SK-N-SH (cell line): ENCODE measurements at regions not wholly inside any gene's neighbourhood (a gene's known extent, or its start where the extent isn't known, plus 50 kb on each side); places are given as distances from the start of the nearest gene placed in this dataset.

Experiments used
- CTCF ChIA-PET: fragments of 300-600, 350-600 bp; formaldehyde crosslinking; extraction: SDS; loops from one replicate; lab custom pipeline; 2021; lab: Yijun Ruan, JAX
- POLR2A ChIA-PET: fragments of 350-600 bp; sonication (Branson Sonifier 250); formaldehyde crosslinking; extraction: SDS; loops from one replicate; lab custom pipeline; 2020; ENCODE audit warnings: antibody characterized with exemption, inconsistent platforms; lab: Yijun Ruan, JAX
- DNase-seq: peaks from one replicate; pipeline ENCODE4 v3.0.0; 2012
- H2AFZ ChIP-seq: fragments of 200-600 bp; sonication (generic); 2 replicates; pipeline ENCODE4 v1.8.1; 2016; ENCODE audit warnings: antibody characterized with exemption, mild to moderate bottlenecking, low read depth
- H3F3A ChIP-seq: fragments of 200-600 bp; sonication (generic); replicated peaks from 2 replicates; pipeline ENCODE3; 2016; ENCODE audit warnings: antibody characterized with exemption, mild to moderate bottlenecking; ENCODE audit not compliant: insufficient read depth
- H3K27ac ChIP-seq, 2 experiments: fragments of 200-500 bp in 1 of 2; fragments of 200-600 bp in 1 of 2; sonication (Bioruptor generic) in 1 of 2; sonication (generic), shearing (Covaris generic) in 1 of 2; 2 replicates each; pipeline versions ENCODE4 v1.5.1 to v1.6.1; 2014 to 2016; ENCODE audit warnings: low read depth in 2 of 2, inconsistent platforms in 1 of 2, low read length in 1 of 2, mild to moderate bottlenecking in 1 of 2, mixed read lengths in 1 of 2
- H3K27me3 ChIP-seq: fragments of 200-600 bp; sonication (generic), shearing (Covaris generic); 2 replicates; pipeline ENCODE4 v1.6.1; 2016; ENCODE audit warnings: mixed run types; ENCODE audit not compliant: insufficient read depth
- H3K36me3 ChIP-seq, 2 experiments: fragments of 200-500 bp in 1 of 2; fragments of 200-600 bp in 1 of 2; sonication (Bioruptor generic) in 1 of 2; sonication (generic) in 1 of 2; replicated peaks in 1 of 2; 2 replicates each; pipeline versions ENCODE3 to v1.5.1; 2014 to 2016; ENCODE audit warnings: low read length in 1 of 2, mild to moderate bottlenecking in 1 of 2; ENCODE audit not compliant: insufficient read depth in 2 of 2, control insufficient read depth in 1 of 2
- H3K4me1 ChIP-seq, 2 experiments: fragments of 200-500 bp in 1 of 2; fragments of 200-600 bp in 1 of 2; sonication (Bioruptor generic) in 1 of 2; sonication (generic), shearing (Covaris generic) in 1 of 2; 2 replicates each; pipeline versions ENCODE4 v1.5.1 to v1.6.1; 2014 to 2016; ENCODE audit warnings: low read depth in 1 of 2, low read length in 1 of 2, mixed run types in 1 of 2; ENCODE audit not compliant: insufficient read depth in 2 of 2, control insufficient read depth in 1 of 2
- H3K4me2 ChIP-seq: fragments of 200-600 bp; sonication (generic), shearing (Covaris generic); 2 replicates; pipeline ENCODE4 v1.6.1; 2017; ENCODE audit warnings: mixed run types
- H3K4me3 ChIP-seq, 2 experiments: fragments of 200-500 bp in 1 of 2; fragments of 200-600 bp in 1 of 2; sonication (Bioruptor generic) in 1 of 2; sonication (generic), shearing (Covaris generic) in 1 of 2; 2 replicates each; pipeline versions ENCODE4 v1.5.1 to v1.8.1; 2014 to 2016; ENCODE audit warnings: low read depth in 2 of 2, inconsistent platforms in 1 of 2, low read length in 1 of 2, mild to moderate bottlenecking in 1 of 2, mixed read lengths in 1 of 2, moderate library complexity in 1 of 2
- H3K79me2 ChIP-seq: fragments of 200-600 bp; sonication (generic); 2 replicates; pipeline ENCODE4 v1.8.1; 2017; ENCODE audit warnings: mild to moderate bottlenecking; ENCODE audit not compliant: insufficient read depth
- H3K9ac ChIP-seq: fragments of 200-600 bp; sonication (generic); 2 replicates; pipeline ENCODE4 v1.6.1; 2017; ENCODE audit warnings: mixed run types
- H3K9me2 ChIP-seq: fragments of 200-600 bp; sonication (generic); 2 replicates; pipeline ENCODE4 v1.6.1; 2017; ENCODE audit warnings: mixed run types
- H3K9me3 ChIP-seq: fragments of 200-600 bp; sonication (generic); 2 replicates; pipeline ENCODE4 v1.6.1; 2017; ENCODE audit warnings: mixed run types, mild to moderate bottlenecking, moderate library complexity
- H4K20me1 ChIP-seq: fragments of 200-600 bp; sonication (generic); 2 replicates; pipeline ENCODE4 v1.6.1; 2017; ENCODE audit warnings: mild to moderate bottlenecking, mixed run types; ENCODE audit not compliant: insufficient read depth
- CTCF ChIP-seq: fragments of 200-600 bp; sonication (generic); IDR thresholded peaks from 2 replicates; pipeline ENCODE4 v1.6.1; 2017; ENCODE audit warnings: antibody characterized with exemption, mild to moderate bottlenecking, moderate library complexity
- EP300 ChIP-seq, 2 experiments: IDR thresholded peaks; 2 replicates each; pipeline versions ENCODE4 v1.4.0 to v1.6.1; 2012; ENCODE audit warnings: borderline replicate concordance in 1 of 2, low read depth in 1 of 2, low read length in 1 of 2
- FOXM1 ChIP-seq: IDR thresholded peaks from 2 replicates; pipeline ENCODE4 v1.4.0; 2012; ENCODE audit warnings: low read depth, mild to moderate bottlenecking
- JUND ChIP-seq: IDR thresholded peaks from 2 replicates; pipeline ENCODE4 v1.4.0; 2012
- MEF2A ChIP-seq: IDR thresholded peaks from 2 replicates; pipeline ENCODE4 v1.4.0; 2012; ENCODE audit warnings: low read depth, borderline replicate concordance
- NFIC ChIP-seq: IDR thresholded peaks from 2 replicates; pipeline ENCODE4 v1.4.0; 2012; ENCODE audit warnings: borderline replicate concordance
- POLR2AphosphoS5 ChIP-seq: IDR thresholded peaks from 2 replicates; pipeline ENCODE4 v1.6.1; 2012; ENCODE audit warnings: low read depth, low read length
- RAD21 ChIP-seq: IDR thresholded peaks from 2 replicates; pipeline ENCODE4 v1.6.1; 2012; ENCODE audit warnings: mild to moderate bottlenecking, low read length
- REST ChIP-seq: IDR thresholded peaks from 2 replicates; pipeline ENCODE4 v1.6.1; 2012; ENCODE audit warnings: mild to moderate bottlenecking, low read depth, low read length, moderate library complexity
- RFX5 ChIP-seq: IDR thresholded peaks from 2 replicates; pipeline ENCODE4 v1.6.1; 2012; ENCODE audit warnings: mild to moderate bottlenecking, improper control_type of control experiment, low read length
- TCF12 ChIP-seq: IDR thresholded peaks from 2 replicates; pipeline ENCODE4 v1.4.0; 2012
- USF1 ChIP-seq: IDR thresholded peaks from 2 replicates; pipeline ENCODE4 v1.4.0; 2012; ENCODE audit warnings: low read depth, borderline replicate concordance
- USF2 ChIP-seq: fragments of 150-350 bp; IDR thresholded peaks from 2 replicates; pipeline ENCODE4 v1.6.1; 2017; ENCODE audit warnings: antibody characterized with exemption, low read length, low read depth, borderline replicate concordance
- ZBTB33 ChIP-seq: IDR thresholded peaks from 2 replicates; pipeline ENCODE4 v1.4.0; 2012; ENCODE audit warnings: low read depth, borderline replicate concordance
- WGBS: methylation state at CpG from one replicate; pipeline ENCODE4 v1.1.6; 2017; ENCODE audit warnings: low lambda C conversion rate; 5-methylcytosine and 5-hydroxymethylcytosine counted together

- Histone ChIP-seq H3K4me2 (peak overlapping the region; percentile 52), H3K4me3 (no peak overlapping the region), H4K20me1 (no peaks in the 10 kb centered on the region), H3K36me3 (no peaks in the 10 kb centered on the region), H3K4me1 (peaks cover 16 to 40% of the 10 kb centered on the region in 2 experiments; a peak in 3 of 4 replicates), H3K9me3 (no peaks in the 10 kb centered on the region), H3F3A (peaks cover 18% of the 10 kb centered on the region), H3K9me2 (no peaks in the 10 kb centered on the region), H3K79me2 (no peaks in the 10 kb centered on the region), H2AFZ (peak overlapping the region; percentile 45; the same call in 1 of the 2 replicates), H3K9ac (peak overlapping the region; percentile 18; the same call in 1 of the 2 replicates), H3K27ac (peak overlapping the region; percentile 67 to 77), H3K27me3 (no peaks in the 10 kb centered on the region)
- peak; percentile 33 for DNase-seq
- ChIA-PET POLR2A (no interaction called here), CTCF (interaction anchor here (1.8 to 2.0 kb wide), 2 partner anchors 101 to 102 kb away, joined by 5 to 7 read pairs; partner anchors contain the start of gene FGF18)
- TF ChIP-seq TCF12 (no peak), USF1 (no peak), RAD21 (no peak), EP300 (IDR thresholded peaks at IDR 0.05; ENCODE audit: borderline replicate concordance in 1 of 2, low read depth in 1 of 2, low read length in 1 of 2) (no peak), MEF2A (no peak), JUND (no peak), NFIC (no peak), CTCF (no peak), RFX5 (no peak), REST (no peak), FOXM1 (no peak), USF2 (no peak), POLR2AphosphoS5 (no peak), ZBTB33 (no peak)
- 73% methylated on average over 3 of the region's 20 CpGs for WGBS
These were observed 101.1 kb downstream of the FGF18 start for GRCh38 chr5:171520300-171521174.
